Neural cell (in vitro differentiated cells): ENCODE measurements at regions not wholly inside any gene's neighbourhood (a gene's known extent, or its start where the extent isn't known, plus 50 kb on each side); places are given as distances from the start of the nearest gene placed in this dataset.

Source experiments
- H2AFZ ChIP-seq: fragments of 200-600, 300-800 bp; sonication (generic), shearing (Covaris generic); 2 replicates; pipeline ENCODE4 v1.6.0; 2014; ENCODE audit warnings: low read depth, mild to moderate bottlenecking, antibody characterized with exemption, low read length, moderate library complexity
- H3F3A ChIP-seq: fragments of 200-600 bp; shearing (Covaris generic); 2 replicates; pipeline ENCODE4 v1.6.1; 2016; ENCODE audit warnings: mild to moderate bottlenecking, moderate library complexity, mixed read lengths, antibody characterized with exemption, low read length; ENCODE audit not compliant: insufficient read depth, poor library complexity, severe bottlenecking
- H3K27ac ChIP-seq: fragments of 200-600, 300-800 bp; sonication (generic), shearing (Covaris generic); 2 replicates; pipeline ENCODE4 v1.5.1; 2014; ENCODE audit warnings: mild to moderate bottlenecking, low read length, moderate library complexity
- H3K27me3 ChIP-seq: fragments of 300-800, 200-600 bp; sonication (generic), shearing (Covaris generic); 2 replicates; pipeline ENCODE4 v1.6.0; 2014; ENCODE audit warnings: mild to moderate bottlenecking, low read depth, low read length, moderate library complexity; ENCODE audit not compliant: insufficient read depth
- H3K36me3 ChIP-seq: fragments of 300-800, 200-600 bp; sonication (generic), shearing (Covaris generic); 2 replicates; pipeline ENCODE4 v1.5.1; 2014; ENCODE audit warnings: mild to moderate bottlenecking, antibody characterized with exemption, low read length, moderate library complexity; ENCODE audit not compliant: insufficient read depth
- H3K4me2 ChIP-seq: fragments of 300-800, 200-600 bp; sonication (generic), shearing (Covaris generic); 2 replicates; pipeline ENCODE4 v1.6.0; 2014; ENCODE audit warnings: mild to moderate bottlenecking, low read length
- H3K4me3 ChIP-seq: fragments of 300-800, 200-600 bp; sonication (generic), shearing (Covaris generic); 2 replicates; pipeline ENCODE4 v1.5.1; 2014; ENCODE audit warnings: mild to moderate bottlenecking, low read length, moderate library complexity
- H3K79me2 ChIP-seq: fragments of 200-600 bp; shearing (Covaris generic); replicated peaks from 2 replicates; pipeline ENCODE4 v1.6.0; 2014; ENCODE audit warnings: mild to moderate bottlenecking, low read length, moderate library complexity; ENCODE audit not compliant: insufficient read depth
- H3K9ac ChIP-seq: fragments of 300-800, 200-600 bp; sonication (generic), shearing (Covaris generic); 2 replicates; pipeline ENCODE4 v1.6.1; 2016; ENCODE audit warnings: mild to moderate bottlenecking, low read length, mixed read lengths
- H3K9me2 ChIP-seq: fragments of 200-600 bp; shearing (Covaris generic); 2 replicates; pipeline ENCODE4 v1.6.1; 2016; ENCODE audit warnings: mild to moderate bottlenecking, low read length, mixed read lengths; ENCODE audit not compliant: insufficient read depth
- H3K9me3 ChIP-seq: fragments of 200-600, 300-800 bp; sonication (generic), shearing (Covaris generic); 2 replicates; pipeline ENCODE4 v1.6.1; 2016; ENCODE audit warnings: mild to moderate bottlenecking, mixed run types, low read length, moderate library complexity, mixed read lengths
- H4K20me1 ChIP-seq: fragments of 200-600 bp; shearing (Covaris generic); 2 replicates; pipeline ENCODE4 v1.6.1; 2016; ENCODE audit warnings: mild to moderate bottlenecking, mixed run types; ENCODE audit not compliant: insufficient read depth
- EP300 ChIP-seq: fragments of 450-650 bp; conservative IDR thresholded peaks from 2 replicates; pipeline ENCODE4 v1.6.1; 2014; ENCODE audit warnings: antibody characterized with exemption, mild to moderate bottlenecking, moderate library complexity; ENCODE audit not compliant: poor library complexity, severe bottlenecking
- EZH2 ChIP-seq: fragments of 200-600, 300-800 bp; shearing (Covaris generic), sonication (generic); IDR thresholded peaks from 2 replicates; pipeline ENCODE4 v1.6.1; 2014; ENCODE audit warnings: antibody characterized with exemption, low read length, borderline replicate concordance, mild to moderate bottlenecking; ENCODE audit not compliant: insufficient read depth, poor library complexity, severe bottlenecking
- MXI1 ChIP-seq: fragments of 450-650 bp; conservative IDR thresholded peaks from 2 replicates; pipeline ENCODE4 v1.6.1; 2014; ENCODE audit warnings: antibody characterized with exemption, mild to moderate bottlenecking; ENCODE audit not compliant: poor library complexity, severe bottlenecking
- POLR2AphosphoS5 ChIP-seq: IDR thresholded peaks from 2 replicates; pipeline ENCODE4 v1.6.1; 2012
- RAD21 ChIP-seq: fragments of 450-650 bp; conservative IDR thresholded peaks from 2 replicates; pipeline ENCODE4 v1.6.1; 2014; ENCODE audit warnings: antibody characterized with exemption, mild to moderate bottlenecking, moderate library complexity
- SMC3 ChIP-seq: fragments of 450-650 bp; conservative IDR thresholded peaks from 2 replicates; pipeline ENCODE4 v1.6.1; 2014; ENCODE audit warnings: antibody characterized with exemption, mild to moderate bottlenecking, moderate library complexity; ENCODE audit not compliant: poor library complexity
- TAF1 ChIP-seq: IDR thresholded peaks from 2 replicates; pipeline ENCODE4 v1.6.1; 2012; ENCODE audit warnings: low read depth
- TF ChIP-seq, protein P1 (sequence below): IDR thresholded peaks from 2 replicates; pipeline ENCODE4 v1.6.1; 2012; ENCODE audit warnings: borderline replicate concordance
- TF ChIP-seq, protein P2 (sequence below): fragments of 450-650 bp; IDR thresholded peaks from 2 replicates; pipeline ENCODE4 v1.5.1; 2014; ENCODE audit warnings: antibody characterized with exemption, mild to moderate bottlenecking, moderate library complexity; ENCODE audit not compliant: poor library complexity, severe bottlenecking

DNA sequence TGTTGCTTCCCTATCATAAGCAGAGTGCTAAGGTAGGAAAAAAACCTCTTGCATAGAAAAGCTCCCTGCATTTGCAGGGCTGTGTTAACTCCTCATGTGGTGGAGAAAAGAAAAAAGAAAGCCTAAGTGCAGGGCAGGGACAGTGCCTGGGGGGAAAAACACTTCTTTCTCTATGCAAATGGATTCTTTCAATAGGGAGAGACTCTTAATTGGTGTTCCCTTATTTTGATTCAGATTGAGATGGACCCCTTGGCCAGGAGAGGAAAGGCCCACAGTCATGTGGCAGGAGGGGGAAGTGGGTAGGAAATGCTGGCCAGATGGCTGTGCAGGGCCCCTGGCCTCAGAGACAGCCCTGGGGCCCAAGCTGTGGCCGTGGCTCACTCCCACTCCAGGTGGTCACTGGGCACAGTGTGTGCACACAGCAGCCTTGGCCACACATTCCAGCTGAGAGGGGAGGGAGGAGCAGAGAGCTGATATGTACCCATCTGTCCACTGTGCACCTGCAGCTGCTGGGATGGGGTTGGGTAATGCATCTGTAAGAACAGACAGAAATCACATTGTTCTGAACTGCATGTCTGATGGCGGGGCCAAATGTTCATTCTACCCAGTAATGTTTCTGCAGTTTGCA is 410.4 kb downstream of the DSC3 start:
- Histone ChIP-seq H2AFZ (no peak overlapping the region), H4K20me1 (no peaks in the 10 kb centered on the region), H3K4me3 (no peak overlapping the region), H3K4me2 (no peak overlapping the region), H3K9me2 (no peaks in the 10 kb centered on the region), H3K27me3 (no peaks in the 10 kb centered on the region), H3K9ac (no peak overlapping the region), H3K9me3 (no peaks in the 10 kb centered on the region), H3F3A (no peaks in the 10 kb centered on the region), H3K79me2 (no peaks in the 10 kb centered on the region), H3K27ac (no peak overlapping the region), H3K36me3 (no peaks in the 10 kb centered on the region)
- TF ChIP-seq RAD21, result no peak
- TF ChIP-seq, protein P1, sequence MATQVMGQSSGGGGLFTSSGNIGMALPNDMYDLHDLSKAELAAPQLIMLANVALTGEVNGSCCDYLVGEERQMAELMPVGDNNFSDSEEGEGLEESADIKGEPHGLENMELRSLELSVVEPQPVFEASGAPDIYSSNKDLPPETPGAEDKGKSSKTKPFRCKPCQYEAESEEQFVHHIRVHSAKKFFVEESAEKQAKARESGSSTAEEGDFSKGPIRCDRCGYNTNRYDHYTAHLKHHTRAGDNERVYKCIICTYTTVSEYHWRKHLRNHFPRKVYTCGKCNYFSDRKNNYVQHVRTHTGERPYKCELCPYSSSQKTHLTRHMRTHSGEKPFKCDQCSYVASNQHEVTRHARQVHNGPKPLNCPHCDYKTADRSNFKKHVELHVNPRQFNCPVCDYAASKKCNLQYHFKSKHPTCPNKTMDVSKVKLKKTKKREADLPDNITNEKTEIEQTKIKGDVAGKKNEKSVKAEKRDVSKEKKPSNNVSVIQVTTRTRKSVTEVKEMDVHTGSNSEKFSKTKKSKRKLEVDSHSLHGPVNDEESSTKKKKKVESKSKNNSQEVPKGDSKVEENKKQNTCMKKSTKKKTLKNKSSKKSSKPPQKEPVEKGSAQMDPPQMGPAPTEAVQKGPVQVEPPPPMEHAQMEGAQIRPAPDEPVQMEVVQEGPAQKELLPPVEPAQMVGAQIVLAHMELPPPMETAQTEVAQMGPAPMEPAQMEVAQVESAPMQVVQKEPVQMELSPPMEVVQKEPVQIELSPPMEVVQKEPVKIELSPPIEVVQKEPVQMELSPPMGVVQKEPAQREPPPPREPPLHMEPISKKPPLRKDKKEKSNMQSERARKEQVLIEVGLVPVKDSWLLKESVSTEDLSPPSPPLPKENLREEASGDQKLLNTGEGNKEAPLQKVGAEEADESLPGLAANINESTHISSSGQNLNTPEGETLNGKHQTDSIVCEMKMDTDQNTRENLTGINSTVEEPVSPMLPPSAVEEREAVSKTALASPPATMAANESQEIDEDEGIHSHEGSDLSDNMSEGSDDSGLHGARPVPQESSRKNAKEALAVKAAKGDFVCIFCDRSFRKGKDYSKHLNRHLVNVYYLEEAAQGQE, result no peak
- TF ChIP-seq EZH2, result no peak
- no peak for TF ChIP-seq TAF1
- no peak for TF ChIP-seq EP300
- TF ChIP-seq SMC3, result no peak
- no peak for TF ChIP-seq MXI1
- no peak for TF ChIP-seq POLR2AphosphoS5
- TF ChIP-seq, protein P2, sequence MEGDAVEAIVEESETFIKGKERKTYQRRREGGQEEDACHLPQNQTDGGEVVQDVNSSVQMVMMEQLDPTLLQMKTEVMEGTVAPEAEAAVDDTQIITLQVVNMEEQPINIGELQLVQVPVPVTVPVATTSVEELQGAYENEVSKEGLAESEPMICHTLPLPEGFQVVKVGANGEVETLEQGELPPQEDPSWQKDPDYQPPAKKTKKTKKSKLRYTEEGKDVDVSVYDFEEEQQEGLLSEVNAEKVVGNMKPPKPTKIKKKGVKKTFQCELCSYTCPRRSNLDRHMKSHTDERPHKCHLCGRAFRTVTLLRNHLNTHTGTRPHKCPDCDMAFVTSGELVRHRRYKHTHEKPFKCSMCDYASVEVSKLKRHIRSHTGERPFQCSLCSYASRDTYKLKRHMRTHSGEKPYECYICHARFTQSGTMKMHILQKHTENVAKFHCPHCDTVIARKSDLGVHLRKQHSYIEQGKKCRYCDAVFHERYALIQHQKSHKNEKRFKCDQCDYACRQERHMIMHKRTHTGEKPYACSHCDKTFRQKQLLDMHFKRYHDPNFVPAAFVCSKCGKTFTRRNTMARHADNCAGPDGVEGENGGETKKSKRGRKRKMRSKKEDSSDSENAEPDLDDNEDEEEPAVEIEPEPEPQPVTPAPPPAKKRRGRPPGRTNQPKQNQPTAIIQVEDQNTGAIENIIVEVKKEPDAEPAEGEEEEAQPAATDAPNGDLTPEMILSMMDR, result no peak

DNA sequence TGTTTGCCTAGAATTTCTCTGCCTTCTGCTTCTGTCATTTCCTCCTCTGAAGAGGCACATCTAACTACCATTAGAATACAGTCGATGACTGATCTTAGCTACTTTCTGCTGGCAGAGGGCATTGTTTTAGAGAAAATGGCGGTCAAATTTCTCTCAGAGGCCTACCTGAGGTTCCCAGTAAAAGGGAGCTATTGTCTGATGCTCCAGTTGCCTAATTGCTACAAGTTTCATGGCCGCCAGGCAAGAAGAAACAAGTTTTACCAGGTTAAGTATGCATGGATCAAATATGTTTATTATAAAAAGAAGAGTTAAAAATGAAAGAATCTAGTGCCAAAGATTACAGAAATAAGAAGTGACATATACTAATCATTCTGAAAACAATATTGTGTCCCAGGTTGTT is 416.6 kb downstream of the DSC3 start:
- TF ChIP-seq, protein P1, result no peak
- TF ChIP-seq SMC3 (no peak), MXI1 (no peak), POLR2AphosphoS5 (no peak)
- H3K36me3 ChIP-seq, result no peaks in the 10 kb centered on the region
- H3K9me2 ChIP-seq, result no peaks in the 10 kb centered on the region
- no peaks in the 10 kb centered on the region for H4K20me1 ChIP-seq
- no peak overlapping the region for H3K4me3 ChIP-seq
- peaks cover 4% of the 10 kb centered on the region for H3F3A ChIP-seq
- no peak overlapping the region for H3K9ac ChIP-seq
- H2AFZ ChIP-seq, result no peak overlapping the region
- H3K79me2 ChIP-seq, result no peaks in the 10 kb centered on the region
- H3K4me2 ChIP-seq, result no peak overlapping the region
- no peaks in the 10 kb centered on the region for H3K9me3 ChIP-seq
- H3K27ac ChIP-seq, result no peak overlapping the region
- no peaks in the 10 kb centered on the region for H3K27me3 ChIP-seq
